ENCODE measurements at regions not wholly inside any gene's neighbourhood (a gene's known extent, or its start where the extent isn't known, plus 50 kb on each side); places are given as distances from the start of the nearest gene placed in this dataset.
A peak's percentile ranks its signal among the peaks of the same experiment; 100 is the strongest.
"Not testable (repeated sequence)": the region's sequence is repeated elsewhere in the genome, so short reads cannot be mapped to it uniquely, and the experiment has no call there.

DNA sequence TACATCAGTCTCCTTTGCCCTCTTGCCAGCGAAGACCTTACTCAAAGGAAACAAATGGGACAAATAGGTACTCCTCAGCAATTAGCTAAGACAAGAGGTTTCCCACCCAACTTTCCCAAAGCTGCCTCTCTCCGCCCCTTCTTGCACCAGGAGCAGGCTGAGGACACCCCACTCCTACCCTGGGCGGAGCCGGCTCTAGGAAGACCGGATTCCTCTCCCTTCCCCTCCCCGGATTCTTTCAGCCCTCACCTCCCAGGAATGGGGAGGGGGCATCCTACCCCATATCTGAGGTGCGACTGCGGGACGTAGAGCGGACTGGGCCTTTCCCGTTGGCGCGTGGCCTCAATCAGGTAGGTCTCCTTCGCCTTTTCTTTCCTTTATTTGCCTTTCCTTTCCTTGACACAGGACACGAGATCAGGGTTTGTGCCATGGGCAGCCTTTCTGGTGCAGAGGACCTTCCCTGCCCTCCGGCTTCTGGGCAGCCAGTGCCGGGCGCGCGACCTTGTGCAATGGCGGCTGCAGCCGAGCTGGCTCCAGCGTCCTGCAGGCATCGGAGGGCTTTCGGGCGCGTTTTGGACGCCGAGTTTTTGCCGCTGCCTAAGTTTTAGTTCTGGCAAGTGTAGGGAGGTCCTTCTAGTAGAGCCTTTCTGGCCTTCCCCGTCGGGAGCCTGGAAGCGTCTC is 279.9 kb downstream of the PLS3 start:
- not testable (repeated sequence) for DNase-seq

DNA sequence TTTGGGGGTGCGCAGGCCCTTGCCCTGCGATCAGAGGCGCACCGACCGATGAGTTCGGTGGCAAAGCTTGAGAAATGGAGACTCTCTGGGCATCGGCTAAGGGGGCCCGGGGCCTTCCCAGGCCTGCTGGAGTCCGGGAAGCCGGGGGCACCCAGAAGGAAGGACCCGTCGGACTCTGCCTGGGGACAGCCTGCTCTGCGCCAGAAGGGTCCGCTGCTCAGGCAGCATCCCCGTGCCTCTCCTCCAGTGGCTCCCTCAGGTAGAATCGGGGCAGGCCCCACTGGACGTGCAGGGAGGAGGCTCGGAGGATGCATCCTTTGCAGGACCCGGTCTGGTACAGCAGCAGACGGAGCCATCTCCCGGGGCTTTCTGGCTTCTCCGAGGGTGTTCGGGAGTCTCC is 290.0 kb downstream of the PLS3 start:
- DNase-seq = not testable (repeated sequence)

DNA sequence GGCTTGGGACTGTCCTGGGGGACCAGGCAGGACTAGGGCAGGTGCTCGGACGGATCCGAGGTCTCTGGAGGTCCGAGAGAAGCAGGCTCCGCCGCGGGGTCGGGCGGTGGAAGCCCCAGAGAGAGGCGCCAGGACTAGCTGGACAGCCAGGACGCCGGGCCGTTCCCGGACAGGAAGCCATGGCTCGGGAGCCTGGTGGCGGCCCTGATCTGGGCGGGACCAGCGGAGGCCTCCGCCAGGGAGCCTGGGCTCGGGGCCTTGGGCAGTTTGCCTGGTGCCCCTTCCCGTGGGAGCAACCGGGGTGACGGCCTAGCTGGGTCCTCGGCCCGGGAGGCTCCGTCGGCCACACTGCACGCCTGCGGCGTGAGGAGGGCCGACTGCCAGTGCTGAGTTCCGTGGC is 292.3 kb downstream of the PLS3 start:
- not testable (repeated sequence) for DNase-seq

DNA sequence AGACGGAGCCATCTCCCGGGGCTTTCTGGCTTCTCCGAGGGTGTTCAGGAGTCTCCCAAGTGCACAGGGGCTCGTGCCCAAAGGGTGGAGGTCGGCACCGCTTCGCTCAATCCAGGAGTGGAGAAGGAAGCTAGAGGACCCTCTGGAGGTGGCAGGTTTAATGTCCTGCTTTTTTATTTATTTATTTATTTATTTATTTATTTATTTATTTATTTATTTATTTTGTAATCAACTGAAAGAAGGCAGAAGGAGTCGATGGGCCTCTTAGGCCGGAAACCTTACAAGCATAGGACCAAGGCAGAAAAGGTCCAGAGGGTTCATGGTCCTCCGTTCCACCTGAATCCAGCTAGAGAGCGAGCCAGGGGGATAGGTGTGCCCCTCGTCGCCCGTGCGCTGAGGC is 289.4 kb upstream of the AGTR2 start:
- not testable (repeated sequence) for DNase-seq

DNA sequence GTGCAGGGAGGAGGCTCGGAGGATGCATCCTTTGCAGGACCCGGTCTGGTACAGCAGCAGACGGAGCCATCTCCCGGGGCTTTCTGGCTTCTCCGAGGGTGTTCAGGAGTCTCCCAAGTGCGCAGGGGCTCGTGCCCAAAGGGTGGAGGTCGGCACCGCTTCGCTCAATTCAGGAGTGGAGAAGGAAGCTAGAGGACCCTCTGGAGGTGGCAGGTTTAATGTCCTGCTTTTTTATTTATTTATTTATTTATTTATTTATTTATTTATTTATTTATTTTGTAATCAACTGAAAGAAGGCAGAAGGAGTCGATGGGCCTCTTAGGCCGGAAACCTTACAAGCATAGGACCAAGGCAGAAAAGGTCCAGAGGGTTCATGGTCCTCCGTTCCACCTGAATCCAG is 286.4 kb upstream of the AGTR2 start:
- DNase-seq = not testable (repeated sequence)

DNA sequence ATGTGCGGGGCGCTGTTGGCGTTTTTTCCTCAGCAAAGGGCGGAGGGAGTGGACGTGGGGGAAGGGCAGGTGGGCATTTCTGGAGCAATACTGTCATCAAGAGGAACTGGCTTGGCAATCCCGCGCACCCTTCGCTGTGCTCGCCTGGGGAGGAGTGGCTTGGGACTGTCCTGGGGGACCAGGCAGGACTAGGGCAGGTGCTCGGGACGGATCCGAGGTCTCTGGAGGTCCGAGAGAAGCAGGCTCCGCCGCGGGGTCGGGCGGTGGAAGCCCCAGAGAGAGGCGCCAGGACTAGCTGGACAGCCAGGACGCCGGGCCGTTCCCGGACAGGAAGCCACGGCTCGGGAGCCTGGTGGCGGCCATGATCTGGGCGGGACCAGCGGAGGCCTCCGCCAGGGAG is 282.5 kb upstream of the AGTR2 start:
- not testable (repeated sequence) for DNase-seq

DNA sequence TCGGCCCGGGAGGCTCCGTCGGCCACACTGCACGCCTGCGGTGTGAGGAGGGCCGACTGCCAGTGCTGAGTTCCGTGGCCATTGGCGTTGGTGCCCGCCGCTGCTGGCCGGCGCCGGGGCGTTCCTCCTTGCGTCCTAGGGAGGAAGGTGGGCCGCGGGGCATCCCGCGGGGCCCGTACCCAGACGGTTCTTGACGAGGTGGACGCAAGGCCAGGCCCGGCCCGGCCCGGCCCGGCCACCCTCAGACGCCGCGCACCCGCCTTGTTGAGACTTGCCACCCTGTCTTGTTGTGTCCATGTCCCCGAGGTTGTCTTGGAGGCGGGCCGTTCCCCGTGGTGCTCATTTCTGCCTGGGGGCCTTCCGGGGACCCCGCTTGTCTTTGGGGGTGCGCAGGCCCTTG is 282.0 kb upstream of the AGTR2 start:
- not testable (repeated sequence) for DNase-seq

DNA sequence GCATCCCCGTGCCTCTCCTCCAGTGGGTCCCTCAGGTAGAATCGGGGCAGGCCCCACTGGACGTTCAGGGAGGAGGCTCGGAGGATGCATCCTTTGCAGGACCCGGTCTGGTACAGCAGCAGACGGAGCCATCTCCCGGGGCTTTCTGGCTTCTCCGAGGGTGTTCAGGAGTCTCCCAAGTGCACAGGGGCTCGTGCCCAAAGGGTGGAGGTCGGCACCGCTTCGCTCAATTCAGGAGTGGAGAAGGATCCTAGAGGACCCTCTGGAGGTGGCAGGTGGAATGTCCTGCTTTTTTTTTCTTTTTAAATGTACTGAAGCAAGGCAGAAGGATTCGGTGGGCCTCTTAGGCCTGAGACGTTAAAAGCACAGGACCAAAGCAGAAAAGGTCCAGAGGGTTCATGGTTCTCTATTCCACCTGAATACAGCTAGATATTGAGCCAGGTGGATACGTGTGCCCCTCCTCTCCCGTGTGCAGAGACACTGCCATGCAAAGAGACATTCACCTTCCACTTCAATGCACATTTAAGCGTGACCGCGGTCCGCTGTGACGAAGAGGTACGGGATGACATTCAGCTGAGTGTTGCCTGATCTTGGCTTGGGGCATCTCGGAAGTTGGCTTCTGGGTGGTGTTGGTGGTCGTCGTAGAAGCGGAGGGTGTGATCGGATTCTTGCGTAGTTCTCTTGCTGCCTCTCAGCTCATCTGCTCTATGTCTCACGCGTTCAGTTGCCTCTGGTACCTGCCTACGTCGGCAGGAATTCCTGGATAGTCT is 281.2 kb upstream of the AGTR2 start:
- no peak for DNase-seq

DNA sequence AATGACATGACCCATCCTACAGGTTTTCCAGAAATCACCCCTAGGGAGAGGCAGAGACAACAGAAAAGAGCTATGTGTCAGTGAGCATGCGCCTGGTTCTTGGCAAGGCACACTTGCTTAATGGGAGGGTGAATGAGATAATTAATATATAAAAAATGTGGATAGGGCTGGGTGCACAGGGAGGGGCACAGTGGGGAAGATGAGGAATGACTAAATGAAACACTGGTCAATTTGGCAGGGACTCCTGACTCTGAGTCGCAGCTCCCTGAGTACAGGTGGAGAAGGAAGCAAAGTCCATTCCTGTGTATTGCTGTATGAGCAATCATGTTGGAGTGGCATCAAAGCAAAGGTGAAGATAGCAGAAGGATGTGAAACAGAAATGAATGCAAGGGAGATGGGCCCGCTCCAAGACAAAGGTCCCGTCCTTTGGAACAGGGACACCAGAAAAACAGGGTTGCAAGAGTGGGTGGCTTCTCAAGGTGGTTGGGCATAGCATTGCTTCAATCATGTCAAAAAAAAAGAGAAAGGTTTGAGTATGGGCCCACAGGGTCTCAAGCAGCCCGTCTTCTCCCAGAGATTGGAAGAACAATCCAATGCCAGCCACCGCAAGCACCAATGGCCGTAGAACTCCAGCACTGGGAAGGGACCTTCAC is 278.4 kb upstream of the AGTR2 start:
- no peak for DNase-seq

DNA sequence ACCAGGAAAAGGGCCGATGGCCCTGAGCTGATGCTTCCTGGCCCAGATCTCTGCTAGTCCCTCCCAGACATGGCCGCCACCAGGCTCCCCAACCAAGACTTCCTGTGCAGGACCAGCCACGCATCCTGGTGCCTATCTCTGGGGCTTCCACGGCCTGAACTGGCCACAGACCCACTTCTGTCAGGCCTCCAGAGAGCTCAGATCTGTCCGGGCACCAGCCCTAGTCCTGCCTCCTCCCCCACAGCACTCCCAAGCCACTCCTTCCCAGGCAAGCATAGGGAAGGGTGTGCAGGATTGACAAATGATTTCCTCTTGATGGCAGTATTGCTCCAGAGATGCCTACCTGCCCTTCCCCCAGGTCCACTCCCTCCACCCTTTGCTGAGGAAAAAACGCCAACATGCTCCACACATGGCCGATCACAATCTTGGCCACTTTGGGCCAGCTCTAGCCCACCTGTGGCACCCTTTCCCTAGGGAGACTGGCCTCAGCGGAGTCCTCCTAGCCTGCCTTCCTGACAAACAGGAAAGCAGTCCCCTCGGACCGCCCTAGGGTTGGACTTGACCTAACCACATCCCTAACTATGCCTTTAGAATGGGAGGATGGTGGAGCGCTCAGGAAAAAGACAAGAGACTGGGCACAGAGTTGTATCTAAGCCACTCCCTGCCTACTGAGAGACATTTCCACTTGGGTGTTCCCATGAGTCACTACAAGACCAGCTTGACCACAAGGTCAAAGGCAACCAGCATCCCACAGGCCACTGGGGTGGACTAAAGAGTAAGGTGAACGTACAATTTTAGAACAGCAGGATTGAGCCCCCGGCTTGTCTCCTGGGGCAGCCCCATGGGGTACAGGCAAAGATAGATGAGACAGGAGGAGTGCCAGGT is 277.5 kb upstream of the AGTR2 start:
- DNase-seq = no peak

DNA sequence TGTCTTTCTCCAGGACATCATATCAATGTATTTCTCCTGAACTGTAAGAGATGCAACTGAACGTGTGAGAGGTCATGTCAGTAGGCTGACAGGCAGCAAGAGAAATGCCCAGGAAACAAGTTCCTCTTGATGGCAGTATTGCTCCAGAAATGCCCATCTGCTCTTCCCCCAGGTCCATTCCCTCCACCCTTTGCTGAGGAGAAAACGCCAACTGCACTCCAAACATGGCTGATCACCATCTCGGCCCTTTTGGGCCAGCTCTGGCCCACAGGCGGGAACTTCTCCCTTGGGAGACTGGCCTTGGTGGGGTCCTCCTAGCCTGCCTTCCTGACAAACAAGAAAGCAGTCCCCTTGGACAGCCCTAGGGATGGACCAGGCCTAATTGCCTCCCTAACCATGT is 276.5 kb upstream of the AGTR2 start:
- peak; percentile 5 for DNase-seq

DNA sequence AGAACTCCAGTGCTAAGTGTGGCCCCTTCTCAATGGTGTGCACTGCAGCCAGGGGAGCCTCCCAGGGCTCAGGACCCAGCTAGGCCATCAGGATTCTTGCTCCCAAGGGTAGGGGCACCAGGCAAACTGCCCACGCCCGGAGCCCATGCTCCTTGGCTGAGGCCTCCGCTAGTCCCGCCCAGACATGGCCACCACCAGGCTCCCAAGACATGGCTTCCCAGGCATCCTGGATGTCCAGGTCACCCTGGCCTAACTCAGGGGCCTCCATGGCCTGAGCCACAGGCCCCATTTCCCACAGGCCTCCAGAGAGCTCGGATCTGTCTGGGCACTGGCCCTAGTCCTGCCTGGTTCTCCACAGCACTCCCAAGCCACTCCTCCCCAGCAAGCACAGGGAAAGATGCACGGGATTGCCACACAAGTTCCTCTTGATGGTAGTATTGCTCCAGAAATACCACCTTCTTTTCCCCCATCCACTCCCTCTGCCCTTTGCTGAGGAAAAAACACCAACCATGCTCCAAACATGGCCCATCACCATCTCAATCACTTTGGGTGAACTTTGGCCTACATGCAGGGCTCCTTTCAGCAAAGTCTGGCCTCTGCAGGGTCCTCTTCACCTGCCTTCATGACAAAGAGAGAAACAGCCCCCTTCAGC is 274.7 kb upstream of the AGTR2 start:
- no peak for DNase-seq

DNA sequence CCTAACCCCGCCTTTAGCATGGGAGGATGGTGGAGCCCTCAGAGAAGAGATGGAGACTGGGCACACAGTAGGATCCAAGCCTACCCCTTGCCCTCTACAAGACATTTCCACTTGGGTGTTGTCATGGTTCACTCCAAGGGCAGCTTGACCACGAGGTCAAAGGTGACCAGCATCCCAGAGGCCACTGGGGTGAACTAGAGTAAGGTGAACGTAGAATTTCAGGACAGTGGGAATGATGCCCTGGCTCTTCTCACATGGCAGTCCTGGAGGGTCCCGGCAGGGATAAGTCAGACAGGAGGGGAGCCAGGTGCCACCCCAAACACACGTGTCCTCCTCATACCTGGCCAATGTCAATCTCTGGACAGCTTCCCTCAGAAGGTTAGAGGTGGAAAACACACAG is 274.2 kb upstream of the AGTR2 start:
- DNase-seq = no peak

DNA sequence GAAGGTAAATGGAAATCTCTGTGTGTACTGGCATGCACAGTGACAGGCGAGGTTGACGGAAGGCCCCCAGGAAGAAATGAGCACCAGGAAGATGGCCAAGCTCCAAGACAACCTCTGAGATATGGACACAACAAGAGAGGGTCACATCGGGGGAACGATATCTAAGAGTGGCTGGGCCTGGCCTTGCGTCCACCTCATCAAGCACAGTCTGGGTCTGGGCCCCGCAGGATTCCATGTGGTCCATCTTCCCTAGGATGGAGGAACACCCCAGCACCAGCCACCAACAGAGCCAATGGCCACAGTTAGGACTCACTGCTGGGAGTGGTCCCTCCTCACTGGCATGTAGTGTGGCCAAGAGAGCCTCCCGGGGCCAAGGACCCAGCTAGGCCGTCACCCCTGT is 272.6 kb upstream of the AGTR2 start:
- DNase-seq = no peak

DNA sequence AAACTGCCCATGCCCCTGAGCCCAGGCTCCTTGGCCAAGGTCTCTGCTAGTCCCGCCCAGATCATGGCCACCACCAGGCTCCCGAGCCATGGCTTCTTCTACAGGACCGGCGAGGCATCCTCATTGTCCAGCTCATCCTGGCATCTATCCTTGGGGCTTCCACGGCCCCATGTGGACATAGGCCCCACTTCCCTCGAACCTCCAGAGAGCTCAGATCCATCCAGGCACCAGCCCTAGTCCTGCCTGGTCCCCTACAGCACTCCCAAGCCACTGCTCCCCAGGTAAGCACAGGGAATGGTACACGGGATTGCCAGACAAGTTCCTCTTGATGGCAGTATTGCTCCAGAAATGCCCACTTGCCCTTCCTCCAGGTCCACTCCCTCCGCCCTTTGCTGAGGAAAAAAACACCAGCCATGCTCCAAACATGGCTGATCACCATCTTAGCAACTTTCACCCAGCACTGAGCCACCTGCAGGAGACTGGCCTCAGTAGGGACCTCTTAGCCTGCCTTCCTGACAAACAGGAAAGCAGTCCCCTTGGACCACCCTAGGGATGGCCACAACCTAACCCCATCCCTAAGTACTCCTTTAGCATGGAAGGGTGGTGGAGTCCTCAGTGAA is 272.1 kb upstream of the AGTR2 start:
- DNase-seq = peak; percentile 0

DNA sequence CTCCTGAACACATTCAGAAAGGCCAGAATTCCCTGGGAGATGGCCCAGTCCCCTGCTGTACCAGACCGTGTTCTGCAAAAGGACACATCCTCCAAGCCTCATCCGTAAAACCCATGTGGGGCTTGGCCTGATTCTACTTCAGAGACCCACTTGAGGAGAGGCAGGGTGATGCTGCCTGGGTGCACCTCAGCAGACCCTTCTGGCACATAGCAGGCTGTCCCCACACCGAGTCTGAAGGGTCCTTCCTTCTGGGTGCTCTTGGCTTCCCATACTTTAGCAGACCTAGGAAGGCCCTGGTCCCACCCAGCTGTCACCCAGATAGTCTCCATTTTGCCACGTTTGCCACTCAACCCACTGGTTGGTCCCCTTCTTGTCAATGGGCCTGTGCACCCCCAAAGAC is 270.1 kb upstream of the AGTR2 start:
- DNase-seq = no peak

DNA sequence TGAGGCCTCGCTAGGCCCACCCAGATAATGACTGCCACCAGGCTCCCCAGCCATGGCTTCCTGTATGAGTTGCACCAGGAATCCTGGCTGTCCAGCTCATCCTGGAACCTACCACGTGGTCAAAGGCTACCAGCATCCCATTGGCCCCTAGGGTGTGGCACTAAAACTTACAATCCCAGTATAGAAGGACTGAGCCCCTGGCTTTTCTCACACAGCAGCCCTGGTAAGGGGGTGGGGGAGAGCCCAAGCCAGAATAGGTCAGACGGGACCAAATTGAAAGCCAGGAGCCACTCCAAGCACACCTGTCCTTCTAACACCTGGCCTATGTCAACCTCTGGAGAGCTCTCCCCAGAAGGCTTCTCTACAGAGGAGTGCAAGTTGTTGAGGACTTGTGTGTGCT is 269.3 kb upstream of the AGTR2 start:
- DNase-seq = no peak

DNA sequence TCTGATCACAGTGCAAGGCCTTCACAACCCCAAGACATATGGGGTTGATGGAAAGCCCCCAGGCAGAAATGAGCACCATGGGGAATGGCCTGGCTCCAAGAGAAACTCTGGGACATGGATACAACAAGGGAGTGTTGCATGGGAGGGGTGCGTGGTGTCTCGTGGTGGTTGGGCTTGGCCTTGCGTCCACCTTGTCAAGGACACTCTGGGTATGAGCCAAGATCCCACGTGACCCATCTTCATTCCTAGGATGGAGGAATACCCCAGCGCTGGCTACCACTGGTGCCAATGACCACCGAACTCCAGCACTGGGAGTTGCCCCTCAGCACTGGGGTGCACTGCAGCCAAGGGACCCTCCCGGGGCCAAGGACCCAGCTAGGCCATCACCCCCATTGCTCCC is 267.5 kb upstream of the AGTR2 start:
- no peak for DNase-seq

DNA sequence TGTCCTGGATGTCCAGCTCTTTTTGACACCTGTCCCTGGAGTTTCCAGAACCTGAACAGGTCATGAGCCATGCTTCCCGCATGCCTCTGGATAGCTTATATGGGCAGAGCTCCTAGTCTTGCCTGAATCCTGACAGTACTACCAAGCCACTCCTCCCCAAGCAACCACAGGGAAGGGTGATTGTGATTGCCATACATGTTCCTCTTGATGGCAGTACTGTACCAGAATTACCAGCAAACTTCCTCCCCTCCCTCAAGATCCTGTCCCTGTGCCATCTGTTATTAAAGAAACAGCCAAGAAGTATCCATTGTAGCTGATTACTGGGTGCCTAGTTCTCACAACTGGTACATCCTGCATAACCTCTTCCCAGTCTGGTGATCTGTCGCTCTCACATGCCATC is 264.3 kb upstream of the AGTR2 start:
- DNase-seq = no peak

DNA sequence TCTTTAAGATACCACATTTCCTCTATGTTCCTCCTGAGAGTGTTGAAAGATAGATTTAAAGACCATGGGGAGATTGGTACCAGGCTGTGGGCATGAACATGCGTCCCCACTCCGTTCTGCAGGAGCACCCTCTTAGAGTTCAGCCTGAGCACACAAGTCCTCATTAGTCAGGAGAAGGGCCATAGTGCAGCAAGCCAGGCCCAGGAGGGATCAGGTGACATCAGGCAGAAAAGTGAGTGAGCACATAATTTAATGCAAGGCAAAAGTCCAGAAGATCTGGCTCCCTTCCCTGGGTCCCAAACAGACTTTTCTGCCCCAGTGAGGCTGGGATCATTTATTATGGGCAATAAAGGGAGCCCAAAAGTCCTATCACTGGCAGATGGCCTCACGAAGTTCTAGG is 263.7 kb upstream of the AGTR2 start:
- no peak for DNase-seq

DNA sequence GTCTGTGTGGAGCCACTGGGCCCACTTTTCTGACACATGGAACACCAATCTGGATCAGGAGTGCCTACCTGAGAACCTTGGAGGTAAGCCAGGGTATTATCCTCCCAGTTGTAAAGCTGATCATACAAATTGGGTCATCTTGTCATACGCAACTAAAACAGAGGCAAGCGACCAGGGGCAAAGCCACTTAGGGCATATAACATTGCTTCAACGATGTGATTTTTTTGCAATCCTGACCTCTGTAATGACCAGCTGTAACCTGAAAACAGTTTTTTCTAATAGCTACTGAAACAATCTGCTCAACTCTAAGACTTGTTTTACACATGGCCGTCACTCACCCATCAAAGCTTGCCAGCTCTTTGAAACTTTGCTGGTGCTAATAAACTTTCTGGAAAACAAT is 261.5 kb upstream of the AGTR2 start:
- DNase-seq = no peak

DNA sequence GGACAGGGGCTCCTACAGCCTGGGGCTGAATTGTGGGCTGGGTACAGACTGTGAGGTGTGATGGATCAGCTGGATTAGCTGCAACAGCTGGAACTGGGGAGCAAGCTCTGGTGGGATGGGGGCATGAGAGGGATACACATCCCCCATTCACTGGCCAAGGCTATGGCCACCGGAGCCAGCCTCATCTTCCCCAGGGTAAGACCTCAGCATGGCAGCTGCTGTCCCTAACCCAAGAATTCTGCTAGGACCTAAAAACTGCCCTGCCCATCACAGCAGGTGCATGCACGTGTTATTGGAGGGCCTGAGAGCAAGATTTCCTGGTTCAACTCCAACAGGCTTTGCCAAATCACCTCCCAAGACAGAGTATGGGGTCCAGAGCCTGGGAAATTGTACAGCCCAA is 258.6 kb upstream of the AGTR2 start:
- DNase-seq = no peak

Data from OCI-M1 (cell line).